Nephron (organoid): ENCODE measurements at regions not wholly inside any gene's neighbourhood (a gene's known extent, or its start where the extent isn't known, plus 50 kb on each side); places are given as distances from the start of the nearest gene placed in this dataset.

ENCODE experiments used
- H3K27ac Mint-ChIP-seq, 3 experiments: 2 replicates each; pipeline ENCODE4 v1.8.0; 2020; ENCODE audit warnings: mixed read lengths in 3 of 3, mild to moderate bottlenecking in 2 of 3, moderate library complexity in 1 of 3
- H3K27me3 Mint-ChIP-seq: 2 replicates; pipeline ENCODE4 v1.8.0; 2021; ENCODE audit warnings: low read depth, mild to moderate bottlenecking, moderate library complexity, mixed read lengths
- H3K36me3 Mint-ChIP-seq: 2 replicates; pipeline ENCODE4 v1.8.0; 2020; ENCODE audit warnings: low read depth, mixed read lengths
- H3K4me1 Mint-ChIP-seq: 2 replicates; pipeline ENCODE4 v1.8.0; 2020; ENCODE audit warnings: mixed read lengths
- H3K4me3 Mint-ChIP-seq, 3 experiments: 2 replicates each; pipeline ENCODE4 v1.8.0; 2020; ENCODE audit warnings: mild to moderate bottlenecking in 3 of 3, mixed read lengths in 3 of 3, moderate library complexity in 2 of 3
- H3K9me3 Mint-ChIP-seq: 2 replicates; pipeline ENCODE4 v1.8.0; 2020; ENCODE audit warnings: mixed read lengths
- CTCF ChIP-seq, 3 experiments: fragments of 200-600 bp; sonication (generic); IDR thresholded peaks; one replicate each; pipeline ENCODE4 v1.5.0; 2021; ENCODE audit warnings: antibody characterized with exemption in 3 of 3; ENCODE audit not compliant: unreplicated experiment in 3 of 3

- H3K27me3 Mint-ChIP-seq, result peaks cover 2% of the 10 kb centered on the region
- no peak overlapping the region for H3K4me3 Mint-ChIP-seq
- TF ChIP-seq CTCF (IDR thresholded peaks at IDR 0.05; ENCODE audit: unreplicated experiment in 3 of 3), result no peak
- H3K4me1 Mint-ChIP-seq, result peaks cover 10% of the 10 kb centered on the region
- no peaks in the 10 kb centered on the region for H3K36me3 Mint-ChIP-seq
- H3K9me3 Mint-ChIP-seq, result no peaks in the 10 kb centered on the region
- H3K27ac Mint-ChIP-seq, result no peak overlapping the region
Observed at GRCh38 chr13:65921933-65922332, 1308.2 kb downstream of the PCDH9 start.

GRCh38 chr13:65917731-65918130 lies 1312.4 kb downstream of the PCDH9 start:
- no peaks in the 10 kb centered on the region for H3K27me3 Mint-ChIP-seq
- no peaks in the 10 kb centered on the region for H3K36me3 Mint-ChIP-seq
- no peaks in the 10 kb centered on the region for H3K9me3 Mint-ChIP-seq
- H3K4me3 Mint-ChIP-seq, result no peak overlapping the region
- no peak for TF ChIP-seq CTCF (IDR thresholded peaks at IDR 0.05; ENCODE audit: unreplicated experiment in 3 of 3)
- no peak overlapping the region for H3K27ac Mint-ChIP-seq
- peaks cover 12% of the 10 kb centered on the region for H3K4me1 Mint-ChIP-seq

- H3K36me3 Mint-ChIP-seq, result no peaks in the 10 kb centered on the region
- no peak overlapping the region for H3K4me3 Mint-ChIP-seq
- H3K27me3 Mint-ChIP-seq, result no peaks in the 10 kb centered on the region
- H3K4me1 Mint-ChIP-seq, result peaks cover 12% of the 10 kb centered on the region
- H3K27ac Mint-ChIP-seq, result no peak overlapping the region
- no peak for TF ChIP-seq CTCF (IDR thresholded peaks at IDR 0.05; ENCODE audit: unreplicated experiment in 3 of 3)
- H3K9me3 Mint-ChIP-seq, result no peaks in the 10 kb centered on the region
Observed at GRCh38 chr13:65915195-65915594, 1314.9 kb downstream of the PCDH9 start.

GRCh38 chr13:65914716-65915115 lies 1315.4 kb downstream of the PCDH9 start:
- no peaks in the 10 kb centered on the region for H3K36me3 Mint-ChIP-seq
- no peak overlapping the region for H3K27ac Mint-ChIP-seq
- TF ChIP-seq CTCF (IDR thresholded peaks at IDR 0.05; ENCODE audit: unreplicated experiment in 3 of 3), result no peak
- no peaks in the 10 kb centered on the region for H3K27me3 Mint-ChIP-seq
- H3K9me3 Mint-ChIP-seq, result no peaks in the 10 kb centered on the region
- H3K4me1 Mint-ChIP-seq, result peaks cover 12% of the 10 kb centered on the region
- no peak overlapping the region for H3K4me3 Mint-ChIP-seq

GRCh38 chr13:65913173-65913572 lies 1317.0 kb downstream of the PCDH9 start:
- Mint-ChIP-seq H3K27ac (no peak overlapping the region), H3K9me3 (peaks cover 10% of the 10 kb centered on the region), H3K4me1 (peaks cover 10% of the 10 kb centered on the region), H3K36me3 (no peaks in the 10 kb centered on the region), H3K27me3 (no peaks in the 10 kb centered on the region), H3K4me3 (no peak overlapping the region)
- TF ChIP-seq CTCF (IDR thresholded peaks at IDR 0.05; ENCODE audit: unreplicated experiment in 3 of 3), result no peak

GRCh38 chr13:65912516-65912915 lies 1317.6 kb downstream of the PCDH9 start:
- H3K36me3 Mint-ChIP-seq, result no peaks in the 10 kb centered on the region
- H3K4me3 Mint-ChIP-seq, result no peak overlapping the region
- peaks cover 14% of the 10 kb centered on the region for H3K9me3 Mint-ChIP-seq
- peaks cover 5% of the 10 kb centered on the region for H3K4me1 Mint-ChIP-seq
- no peak overlapping the region for H3K27ac Mint-ChIP-seq
- no peaks in the 10 kb centered on the region for H3K27me3 Mint-ChIP-seq
- no peak for TF ChIP-seq CTCF (IDR thresholded peaks at IDR 0.05; ENCODE audit: unreplicated experiment in 3 of 3)
